ENCODE measurements at regions not wholly inside any gene's neighbourhood (a gene's known extent, or its start where the extent isn't known, plus 50 kb on each side); places are given as distances from the start of the nearest gene placed in this dataset.

GRCh38 chr11:92424281-92424680 is 199.7 kb downstream of the FAT3 start:
- no peaks in the 10 kb centered on the region for H3K36me3 ChIP-seq (ENCODE audit: insufficient read depth, low read length)
- no peak overlapping the region for H3K9ac ChIP-seq (ENCODE audit: low read depth, low read length)
- no peak overlapping the region for H3K27ac ChIP-seq (ENCODE audit: low read depth, low read length)
- H3K27me3 ChIP-seq (ENCODE audit: insufficient read depth, low read length): no peaks in the 10 kb centered on the region
- no peaks in the 10 kb centered on the region for H3K4me1 ChIP-seq (ENCODE audit: insufficient read depth, low read length)
- no peaks in the 10 kb centered on the region for H3K9me3 ChIP-seq (ENCODE audit: insufficient read depth, low read depth, low read length)
- no peak overlapping the region for H3K4me3 ChIP-seq (ENCODE audit: low read length)

GRCh38 chr11:92425127-92425526 is 200.5 kb downstream of the FAT3 start:
- H3K4me3 ChIP-seq (ENCODE audit: low read length): no peak overlapping the region
- no peak overlapping the region for H3K9ac ChIP-seq (ENCODE audit: low read depth, low read length)
- WGBS: 77% methylated on average over 5 of the region's 6 CpGs
- H3K27ac ChIP-seq (ENCODE audit: low read depth, low read length): no peak overlapping the region
- H3K36me3 ChIP-seq (ENCODE audit: insufficient read depth, low read length): no peaks in the 10 kb centered on the region
- no peaks in the 10 kb centered on the region for H3K4me1 ChIP-seq (ENCODE audit: insufficient read depth, low read length)
- no peaks in the 10 kb centered on the region for H3K27me3 ChIP-seq (ENCODE audit: insufficient read depth, low read length)
- H3K9me3 ChIP-seq (ENCODE audit: insufficient read depth, low read depth, low read length): no peaks in the 10 kb centered on the region

- H3K4me1 ChIP-seq (ENCODE audit: insufficient read depth, low read length): no peaks in the 10 kb centered on the region
- H3K4me3 ChIP-seq (ENCODE audit: low read length): no peak overlapping the region
- no peaks in the 10 kb centered on the region for H3K9me3 ChIP-seq (ENCODE audit: insufficient read depth, low read depth, low read length)
- 81% methylated on average over 4 of the region's 4 CpGs for WGBS
- no peak overlapping the region for H3K9ac ChIP-seq (ENCODE audit: low read depth, low read length)
- H3K36me3 ChIP-seq (ENCODE audit: insufficient read depth, low read length): no peaks in the 10 kb centered on the region
- H3K27me3 ChIP-seq (ENCODE audit: insufficient read depth, low read length): no peaks in the 10 kb centered on the region
- no peak overlapping the region for H3K27ac ChIP-seq (ENCODE audit: low read depth, low read length)
Observed at GRCh38 chr11:92432515-92432914, 207.9 kb downstream of the FAT3 start.

- WGBS: 94% methylated on average over 8 of the region's 8 CpGs
- Histone ChIP-seq H3K27ac (ENCODE audit: low read depth, low read length) (no peak overlapping the region), H3K36me3 (ENCODE audit: insufficient read depth, low read length) (no peaks in the 10 kb centered on the region), H3K9ac (ENCODE audit: low read depth, low read length) (no peak overlapping the region), H3K27me3 (ENCODE audit: insufficient read depth, low read length) (no peaks in the 10 kb centered on the region), H3K9me3 (ENCODE audit: insufficient read depth, low read depth, low read length) (no peaks in the 10 kb centered on the region), H3K4me3 (ENCODE audit: low read length) (no peak overlapping the region), H3K4me1 (ENCODE audit: insufficient read depth, low read length) (peaks cover 14% of the 10 kb centered on the region)
Observed at GRCh38 chr11:92436034-92436920, 211.7 kb downstream of the FAT3 start.

GRCh38 chr11:92439133-92439532 is 214.5 kb downstream of the FAT3 start:
- Histone ChIP-seq H3K4me3 (ENCODE audit: low read length) (no peak overlapping the region), H3K4me1 (ENCODE audit: insufficient read depth, low read length) (peaks cover 20% of the 10 kb centered on the region), H3K9ac (ENCODE audit: low read depth, low read length) (no peak overlapping the region), H3K36me3 (ENCODE audit: insufficient read depth, low read length) (no peaks in the 10 kb centered on the region), H3K27me3 (ENCODE audit: insufficient read depth, low read length) (no peaks in the 10 kb centered on the region), H3K9me3 (ENCODE audit: insufficient read depth, low read depth, low read length) (no peaks in the 10 kb centered on the region), H3K27ac (ENCODE audit: low read depth, low read length) (no peak overlapping the region)
- 92% methylated on average over 1 of the region's 1 CpG for WGBS

- Histone ChIP-seq H3K9me3 (ENCODE audit: insufficient read depth, low read depth, low read length) (no peaks in the 10 kb centered on the region), H3K27ac (ENCODE audit: low read depth, low read length) (peak overlapping the region; percentile 72), H3K27me3 (ENCODE audit: insufficient read depth, low read length) (no peaks in the 10 kb centered on the region), H3K4me1 (ENCODE audit: insufficient read depth, low read length) (peaks cover 20% of the 10 kb centered on the region), H3K4me3 (ENCODE audit: low read length) (0 out of 2 replicates have a peak overlapping the region, but pooled peaks have one; percentile 3), H3K9ac (ENCODE audit: low read depth, low read length) (peak overlapping the region; percentile 36; the same call in 1 of the 2 replicates), H3K36me3 (ENCODE audit: insufficient read depth, low read length) (no peaks in the 10 kb centered on the region)
- WGBS: 93% methylated on average over 3 of the region's 4 CpGs
Observed at GRCh38 chr11:92440701-92441442, 216.3 kb downstream of the FAT3 start.

GRCh38 chr11:92441443-92441726 is 216.8 kb downstream of the FAT3 start:
- no peaks in the 10 kb centered on the region for H3K36me3 ChIP-seq (ENCODE audit: insufficient read depth, low read length)

GRCh38 chr11:92443199-92443598 is 218.6 kb downstream of the FAT3 start:
- H3K27ac ChIP-seq (ENCODE audit: low read depth, low read length): no peak overlapping the region
- H3K27me3 ChIP-seq (ENCODE audit: insufficient read depth, low read length): no peaks in the 10 kb centered on the region
- H3K4me1 ChIP-seq (ENCODE audit: insufficient read depth, low read length): peaks cover 33% of the 10 kb centered on the region
- no peak overlapping the region for H3K4me3 ChIP-seq (ENCODE audit: low read length)
- no peaks in the 10 kb centered on the region for H3K36me3 ChIP-seq (ENCODE audit: insufficient read depth, low read length)
- no peak overlapping the region for H3K9ac ChIP-seq (ENCODE audit: low read depth, low read length)
- WGBS: 98% methylated on average over 2 of the region's 2 CpGs
- no peaks in the 10 kb centered on the region for H3K9me3 ChIP-seq (ENCODE audit: insufficient read depth, low read depth, low read length)

More at GRCh38 chr11:92441443-92441726, 216.8 kb downstream of the FAT3 start:
- H3K9me3 ChIP-seq (ENCODE audit: insufficient read depth, low read depth, low read length): no peaks in the 10 kb centered on the region
- 88% methylated on average over 4 of the region's 4 CpGs for WGBS
- H3K4me3 ChIP-seq (ENCODE audit: low read length): 0 out of 2 replicates have a peak overlapping the region, but pooled peaks have one; percentile 3
- peak overlapping the region; percentile 72 for H3K27ac ChIP-seq (ENCODE audit: low read depth, low read length)
- no peaks in the 10 kb centered on the region for H3K27me3 ChIP-seq (ENCODE audit: insufficient read depth, low read length)
- H3K4me1 ChIP-seq (ENCODE audit: insufficient read depth, low read length): peaks cover 20% of the 10 kb centered on the region
- peak overlapping the region; percentile 36; the same call in 1 of the 2 replicates for H3K9ac ChIP-seq (ENCODE audit: low read depth, low read length)

GRCh38 chr11:92447586-92447985 is 223.0 kb downstream of the FAT3 start:
- H3K36me3 ChIP-seq (ENCODE audit: insufficient read depth, low read length): no peaks in the 10 kb centered on the region
- H3K4me3 ChIP-seq (ENCODE audit: low read length): no peak overlapping the region
- H3K27ac ChIP-seq (ENCODE audit: low read depth, low read length): no peak overlapping the region
- WGBS: 84% methylated on average over 3 of the region's 3 CpGs
- no peaks in the 10 kb centered on the region for H3K27me3 ChIP-seq (ENCODE audit: insufficient read depth, low read length)
- H3K9ac ChIP-seq (ENCODE audit: low read depth, low read length): no peak overlapping the region
- H3K9me3 ChIP-seq (ENCODE audit: insufficient read depth, low read depth, low read length): no peaks in the 10 kb centered on the region
- H3K4me1 ChIP-seq (ENCODE audit: insufficient read depth, low read length): peaks cover 26% of the 10 kb centered on the region

- no peaks in the 10 kb centered on the region for H3K27me3 ChIP-seq (ENCODE audit: insufficient read depth, low read length)
- H3K4me3 ChIP-seq (ENCODE audit: low read length): no peak overlapping the region
- 87% methylated on average over 2 of the region's 2 CpGs for WGBS
- no peaks in the 10 kb centered on the region for H3K36me3 ChIP-seq (ENCODE audit: insufficient read depth, low read length)
- H3K9me3 ChIP-seq (ENCODE audit: insufficient read depth, low read depth, low read length): no peaks in the 10 kb centered on the region
- no peak overlapping the region for H3K27ac ChIP-seq (ENCODE audit: low read depth, low read length)
- peaks cover 26% of the 10 kb centered on the region for H3K4me1 ChIP-seq (ENCODE audit: insufficient read depth, low read length)
- no peak overlapping the region for H3K9ac ChIP-seq (ENCODE audit: low read depth, low read length)
Observed at GRCh38 chr11:92449222-92449621, 224.6 kb downstream of the FAT3 start.

GRCh38 chr11:92449780-92450179 is 225.2 kb downstream of the FAT3 start:
- WGBS: 98% methylated on average over 5 of the region's 5 CpGs
- no peak overlapping the region for H3K4me3 ChIP-seq (ENCODE audit: low read length)

More at GRCh38 chr11:92449780-92450179, 225.2 kb downstream of the FAT3 start:
- no peak overlapping the region for H3K9ac ChIP-seq (ENCODE audit: low read depth, low read length)
- peaks cover 26% of the 10 kb centered on the region for H3K4me1 ChIP-seq (ENCODE audit: insufficient read depth, low read length)
- no peak overlapping the region for H3K27ac ChIP-seq (ENCODE audit: low read depth, low read length)
- H3K9me3 ChIP-seq (ENCODE audit: insufficient read depth, low read depth, low read length): no peaks in the 10 kb centered on the region
- H3K27me3 ChIP-seq (ENCODE audit: insufficient read depth, low read length): no peaks in the 10 kb centered on the region
- no peaks in the 10 kb centered on the region for H3K36me3 ChIP-seq (ENCODE audit: insufficient read depth, low read length)

All from HUES64 (cell line).